B cell (primary cell): ENCODE measurements at regions not wholly inside any gene's neighbourhood (a gene's known extent, or its start where the extent isn't known, plus 50 kb on each side); places are given as distances from the start of the nearest gene placed in this dataset.

Experiments
- ATAC-seq: fragments of 200-7000 bp; cut with Tn5 transposase; one replicate; pipeline ENCODE4 v1.10.0; 2021; ENCODE audit warnings: low read depth, mild to moderate bottlenecking, moderate number of reproducible peaks, moderate library complexity
- CTCF ChIA-PET: fragments of 350-600 bp; sonication (Branson Sonifier 250); formaldehyde crosslinking; loops from one replicate; lab custom pipeline; 2021; ENCODE audit warnings: antibody characterized with exemption, inconsistent platforms; lab: Charles Lee
- POLR2A ChIA-PET: fragments of 350-600 bp; sonication (Branson Sonifier 250); formaldehyde crosslinking; loops from one replicate; lab custom pipeline; 2021; ENCODE audit warnings: antibody characterized with exemption; lab: Charles Lee
- DNase-seq: peaks from one replicate; pipeline ENCODE4 v3.0.0; 2013
- H2AFZ ChIP-seq: 2 replicates; pipeline ENCODE4 v1.6.1; 2012; ENCODE audit warnings: mild to moderate bottlenecking, low read depth, low read length; ENCODE audit not compliant: insufficient read depth, poor library complexity, severe bottlenecking
- H3K27ac ChIP-seq, 2 donors: 1 replicate in 1 of 2; 2 replicates in 1 of 2; pipeline ENCODE4 v1.5.1; 2012 to 2013; ENCODE audit warnings: low read length in 2 of 2, mild to moderate bottlenecking in 2 of 2, moderate library complexity in 1 of 2
- H3K27me3 ChIP-seq, 4 experiments: fragments of 200-600 bp in 1 of 4; sonication (generic) in 1 of 4; replicated peaks in 1 of 4; 1 replicate in 2 of 4; 2 replicates in 2 of 4; pipeline versions ENCODE4 v1.6.1 to v1.7.0; 2013 to 2016; ENCODE audit warnings: low read length in 3 of 4, mild to moderate bottlenecking in 2 of 4, mixed read lengths in 1 of 4, moderate library complexity in 1 of 4; ENCODE audit not compliant: insufficient read depth in 4 of 4, control insufficient read depth in 3 of 4; ENCODE audit errors: control extremely low read depth in 1 of 4
- H3K36me3 ChIP-seq, 2 experiments: replicated peaks in 1 of 2; 1 replicate in 1 of 2; 2 replicates in 1 of 2; pipeline versions ENCODE4 v1.6.1 to v1.7.1; 2013; ENCODE audit warnings: low read length in 1 of 2; ENCODE audit not compliant: insufficient read depth in 2 of 2, control insufficient read depth in 1 of 2; ENCODE audit errors: control extremely low read depth in 1 of 2, extremely low read depth in 1 of 2
- H3K4me1 ChIP-seq, 2 donors: fragments of 200-600 bp in 1 of 2; sonication (generic) in 1 of 2; 1 replicate in 1 of 2; 2 replicates in 1 of 2; pipeline versions ENCODE4 v1.5.1 to v1.6.1; 2013 to 2017; ENCODE audit warnings: low read length in 2 of 2; ENCODE audit not compliant: control insufficient read depth in 2 of 2, insufficient read depth in 2 of 2
- H3K4me2 ChIP-seq: replicated peaks from 2 replicates; pipeline ENCODE3; 2012; ENCODE audit warnings: mild to moderate bottlenecking, low read depth, low read length; ENCODE audit not compliant: poor library complexity, severe bottlenecking
- H3K4me3 ChIP-seq, 5 experiments: fragments of 200-600 bp in 1 of 5; sonication (generic) in 1 of 5; 1 replicate in 3 of 5; 2 replicates in 2 of 5; pipeline versions ENCODE4 v1.5.1 to v1.7.0; 2011 to 2016; ENCODE audit warnings: low read length in 4 of 5, mild to moderate bottlenecking in 4 of 5, low read depth in 2 of 5, control low read depth in 1 of 5, moderate library complexity in 1 of 5; ENCODE audit not compliant: insufficient read depth in 1 of 5; ENCODE audit errors: control extremely low read depth in 1 of 5, extremely low read depth in 1 of 5
- H3K79me2 ChIP-seq: fragments of 200-600 bp; sonication (generic); one replicate; pipeline ENCODE4 v1.6.0; 2016; ENCODE audit warnings: low read length; ENCODE audit not compliant: control insufficient read depth, insufficient read depth
- H3K9ac ChIP-seq: fragments of 200-600 bp; sonication (generic); 2 replicates; pipeline ENCODE4 v1.6.1; 2017; ENCODE audit warnings: mild to moderate bottlenecking, low read length, moderate library complexity
- H3K9me3 ChIP-seq, 3 donors: one replicate each; pipeline versions ENCODE4 v1.6.1 to v1.7.1; 2013; ENCODE audit warnings: low read length in 2 of 3; ENCODE audit not compliant: control insufficient read depth in 2 of 3, insufficient read depth in 1 of 3; ENCODE audit errors: control extremely low read depth in 1 of 3
- H4K20me1 ChIP-seq: 2 replicates; pipeline ENCODE4 v1.6.0; 2012; ENCODE audit warnings: mild to moderate bottlenecking, low read length; ENCODE audit not compliant: insufficient read depth, control insufficient read depth, poor library complexity, severe bottlenecking
- H3K27ac Mint-ChIP-seq: one replicate; pipeline ENCODE4 v1.8.0; 2021; ENCODE audit warnings: mixed read lengths
- H3K27me3 Mint-ChIP-seq: one replicate; pipeline ENCODE4 v1.8.0; 2021; ENCODE audit warnings: mixed read lengths
- H3K4me1 Mint-ChIP-seq: one replicate; pipeline ENCODE4 v1.8.0; 2021; ENCODE audit warnings: mixed read lengths
- H3K4me3 Mint-ChIP-seq: one replicate; pipeline ENCODE4 v1.8.0; 2021; ENCODE audit warnings: mixed read lengths
- H3K9me3 Mint-ChIP-seq: one replicate; pipeline ENCODE4 v1.8.0; 2022; ENCODE audit warnings: mixed read lengths; ENCODE audit not compliant: insufficient read depth
- EZH2 ChIP-seq: IDR thresholded peaks from 2 replicates; pipeline ENCODE4 v1.6.1; 2012; ENCODE audit warnings: borderline replicate concordance, low read depth, mild to moderate bottlenecking, moderate library complexity, low read length; ENCODE audit not compliant: insufficient read depth, poor library complexity, severe bottlenecking
- WGBS: methylation state at CpG from one replicate; pipeline ENCODE4 v1.1.5; 2013; ENCODE audit warnings: missing lambda C conversion rate; ENCODE audit not compliant: insufficient coverage; 5-methylcytosine and 5-hydroxymethylcytosine counted together
- intact Hi-C: fragments of 100-400 bp; cut with micrococcal nuclease; formaldehyde crosslinking; loops from one replicate; pipeline ENCODE4 v1.10.0; 2022
- TF ChIP-seq, protein P1 (sequence below): fragments of 200-600 bp; IDR thresholded peaks from one replicate; pipeline ENCODE4 v1.8.0; 2022; ENCODE audit warnings: antibody characterized with exemption, mild to moderate bottlenecking

DNA sequence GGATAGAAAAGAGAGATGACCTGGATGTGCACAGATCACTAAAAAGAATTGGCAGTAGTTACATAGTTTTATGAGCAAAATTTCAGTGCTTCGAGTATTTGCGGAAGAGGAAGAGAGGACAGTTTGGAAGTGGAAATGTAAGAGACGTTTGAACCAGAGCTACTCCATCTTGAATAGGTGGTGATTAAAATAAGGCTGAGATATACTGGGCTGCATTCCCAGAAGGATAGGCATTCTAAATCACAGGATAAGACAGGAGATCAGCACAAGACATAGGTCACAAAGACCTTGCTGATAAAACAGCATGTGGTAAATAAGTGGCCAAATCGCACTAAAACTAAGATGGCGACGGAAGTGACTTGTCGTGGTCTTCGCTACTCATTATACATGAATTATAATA lies 453.3 kb downstream of the COL11A1 start:
- Histone ChIP-seq H4K20me1 (no peaks in the 10 kb centered on the region), H3K36me3 (no peaks in the 10 kb centered on the region), H3K79me2 (no peaks in the 10 kb centered on the region), H3K4me2 (no peak overlapping the region), H2AFZ (no peak overlapping the region), H3K27me3 (no peaks in the 10 kb centered on the region), H3K9ac (no peak overlapping the region), H3K4me1 (no peaks in the 10 kb centered on the region), H3K27ac (no peak overlapping the region), H3K9me3 (peaks cover 0 to 4% (median 1%) of the 10 kb centered on the region in 3 donors), H3K4me3 (no peak overlapping the region)
- 94% methylated on average over 3 of the region's 8 CpGs for WGBS
- POLR2A ChIA-PET: no interaction called here
- CTCF ChIA-PET: no interaction called here
- no peaks in the 10 kb centered on the region for H3K27me3 Mint-ChIP-seq
- H3K9me3 Mint-ChIP-seq: peaks cover 2% of the 10 kb centered on the region
- DNase-seq (no peak), ATAC-seq (no peak)
- H3K4me3 Mint-ChIP-seq: no peak overlapping the region
- TF ChIP-seq, protein P1, sequence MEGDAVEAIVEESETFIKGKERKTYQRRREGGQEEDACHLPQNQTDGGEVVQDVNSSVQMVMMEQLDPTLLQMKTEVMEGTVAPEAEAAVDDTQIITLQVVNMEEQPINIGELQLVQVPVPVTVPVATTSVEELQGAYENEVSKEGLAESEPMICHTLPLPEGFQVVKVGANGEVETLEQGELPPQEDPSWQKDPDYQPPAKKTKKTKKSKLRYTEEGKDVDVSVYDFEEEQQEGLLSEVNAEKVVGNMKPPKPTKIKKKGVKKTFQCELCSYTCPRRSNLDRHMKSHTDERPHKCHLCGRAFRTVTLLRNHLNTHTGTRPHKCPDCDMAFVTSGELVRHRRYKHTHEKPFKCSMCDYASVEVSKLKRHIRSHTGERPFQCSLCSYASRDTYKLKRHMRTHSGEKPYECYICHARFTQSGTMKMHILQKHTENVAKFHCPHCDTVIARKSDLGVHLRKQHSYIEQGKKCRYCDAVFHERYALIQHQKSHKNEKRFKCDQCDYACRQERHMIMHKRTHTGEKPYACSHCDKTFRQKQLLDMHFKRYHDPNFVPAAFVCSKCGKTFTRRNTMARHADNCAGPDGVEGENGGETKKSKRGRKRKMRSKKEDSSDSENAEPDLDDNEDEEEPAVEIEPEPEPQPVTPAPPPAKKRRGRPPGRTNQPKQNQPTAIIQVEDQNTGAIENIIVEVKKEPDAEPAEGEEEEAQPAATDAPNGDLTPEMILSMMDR: no peak
- TF ChIP-seq EZH2: no peak
- H3K27ac Mint-ChIP-seq: no peak overlapping the region
- no peaks in the 10 kb centered on the region for H3K4me1 Mint-ChIP-seq
- intact Hi-C loops: no loop called here

DNA sequence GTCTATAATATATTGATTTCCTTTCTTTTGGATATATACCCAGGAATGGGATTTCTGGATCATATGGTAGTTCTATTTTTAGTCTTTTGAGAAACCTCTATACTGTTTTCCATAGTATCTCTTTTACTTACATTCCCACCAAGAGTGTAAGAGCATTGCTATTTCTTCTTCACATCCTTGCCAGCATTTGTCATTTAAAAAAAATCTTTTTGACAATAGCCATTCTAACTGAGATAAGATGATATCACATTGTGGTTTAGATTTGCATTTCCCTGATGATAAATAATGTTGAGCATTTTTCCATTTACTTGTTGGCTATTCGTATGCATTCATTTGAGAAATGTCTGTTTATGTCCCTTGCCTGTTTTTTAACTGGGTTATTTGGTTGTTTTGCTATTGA lies 467.4 kb downstream of the COL11A1 start:
- no peaks in the 10 kb centered on the region for H3K27me3 Mint-ChIP-seq
- Histone ChIP-seq H3K36me3 (no peaks in the 10 kb centered on the region), H3K4me1 (no peaks in the 10 kb centered on the region), H3K79me2 (no peaks in the 10 kb centered on the region), H3K27me3 (no peaks in the 10 kb centered on the region), H3K9me3 (no peaks in the 10 kb centered on the region), H3K4me2 (no peak overlapping the region), H2AFZ (no peak overlapping the region), H3K9ac (no peak overlapping the region), H3K27ac (no peak overlapping the region), H3K4me3 (no peak overlapping the region), H4K20me1 (no peaks in the 10 kb centered on the region)
- H3K9me3 Mint-ChIP-seq: no peaks in the 10 kb centered on the region
- no CpG with 5 or more reads among the region's 1 CpG for WGBS
- POLR2A ChIA-PET: no interaction called here
- no peak overlapping the region for H3K4me3 Mint-ChIP-seq
- intact Hi-C loops: no loop called here
- ATAC-seq: no peak
- DNase-seq: no peak
- no peak overlapping the region for H3K27ac Mint-ChIP-seq
- no peaks in the 10 kb centered on the region for H3K4me1 Mint-ChIP-seq
- CTCF ChIA-PET: no interaction called here
- TF ChIP-seq, protein P1: no peak
- no peak for TF ChIP-seq EZH2
